GM18498 (cell line): ENCODE measurements at regions not wholly inside any gene's neighbourhood (a gene's known extent, or its start where the extent isn't known, plus 50 kb on each side); places are given as distances from the start of the nearest gene placed in this dataset.

Source experiments
- ATAC-seq: cut with Tn5 transposase; IDR thresholded peaks from one replicate; pipeline ENCODE4 v1.9.1; 2021; ENCODE audit warnings: mild to moderate bottlenecking, moderate library complexity; ENCODE audit not compliant: unreplicated experiment

GRCh38 chr1:13965770-13966398, 265.9 kb downstream of the PRDM2 start:
- no peak for ATAC-seq

DNA sequence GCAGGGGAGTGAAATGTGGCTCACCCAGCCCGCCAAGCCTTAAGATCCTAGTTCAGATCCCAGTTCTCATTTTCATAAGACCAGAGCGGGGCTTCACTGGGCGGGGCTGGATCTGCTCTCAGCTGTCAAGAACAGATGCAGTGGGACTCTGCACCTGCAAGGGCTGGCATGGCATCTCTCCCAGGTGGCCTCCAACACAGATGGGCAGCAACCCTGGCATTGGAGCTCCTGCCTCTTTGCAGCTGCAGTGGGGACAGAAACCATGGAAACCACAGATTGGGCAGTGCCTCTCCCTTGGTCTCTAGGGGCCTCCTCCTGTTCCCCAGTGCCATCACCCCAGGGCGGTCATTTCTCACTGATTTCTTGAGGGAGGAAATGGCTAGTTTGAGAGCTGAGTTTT, 267.7 kb downstream of the PRDM2 start:
- no peak for ATAC-seq

DNA sequence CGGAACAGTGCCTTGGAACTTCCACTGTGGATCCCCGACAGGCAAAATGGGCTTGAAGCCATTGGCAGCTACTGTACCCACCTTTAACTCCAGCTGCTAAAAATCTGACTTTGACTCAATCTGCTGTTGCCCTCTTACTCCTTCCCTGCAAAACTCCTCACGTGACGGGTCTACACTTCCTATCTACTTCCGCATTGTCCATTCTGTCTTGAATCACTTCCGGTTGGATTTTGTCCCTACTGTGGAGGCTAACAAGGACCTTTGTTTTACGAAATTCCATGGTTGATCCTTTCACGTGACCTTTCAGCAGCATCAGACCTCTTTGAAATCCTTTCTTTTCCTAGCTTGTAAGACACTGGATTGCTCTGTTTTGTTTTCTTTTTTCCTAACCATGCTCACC, 268.4 kb downstream of the PRDM2 start:
- ATAC-seq, result no peak

DNA sequence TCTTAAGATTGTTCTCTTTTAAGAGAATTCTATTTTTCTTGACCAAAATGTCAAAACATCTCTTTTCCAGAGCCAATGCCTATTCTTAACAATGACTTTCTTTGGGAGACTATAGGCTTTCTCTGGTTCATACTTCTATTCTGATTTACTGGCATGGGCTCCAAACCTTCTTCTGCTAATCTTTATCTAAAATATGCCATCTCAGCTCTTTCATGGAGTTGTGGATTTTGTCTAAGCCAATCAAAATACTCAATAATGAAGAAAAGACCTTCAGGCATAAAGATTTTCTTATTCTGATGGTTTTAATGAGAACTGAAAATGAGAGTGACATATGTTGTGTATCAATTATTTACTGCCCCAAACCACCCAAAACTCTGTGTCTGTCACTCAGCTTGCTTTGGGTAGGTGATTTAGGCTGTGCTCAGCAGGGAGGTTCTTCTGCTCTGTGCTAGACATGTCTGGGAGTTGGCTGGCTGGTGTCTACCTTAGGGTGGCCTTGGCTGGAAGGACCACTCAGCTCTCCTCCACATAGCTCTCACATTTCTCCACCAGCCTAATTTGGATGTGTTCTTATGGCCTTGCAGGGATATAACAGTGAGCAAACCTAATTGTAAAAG, 270.8 kb downstream of the PRDM2 start:
- ATAC-seq, result no peak

DNA sequence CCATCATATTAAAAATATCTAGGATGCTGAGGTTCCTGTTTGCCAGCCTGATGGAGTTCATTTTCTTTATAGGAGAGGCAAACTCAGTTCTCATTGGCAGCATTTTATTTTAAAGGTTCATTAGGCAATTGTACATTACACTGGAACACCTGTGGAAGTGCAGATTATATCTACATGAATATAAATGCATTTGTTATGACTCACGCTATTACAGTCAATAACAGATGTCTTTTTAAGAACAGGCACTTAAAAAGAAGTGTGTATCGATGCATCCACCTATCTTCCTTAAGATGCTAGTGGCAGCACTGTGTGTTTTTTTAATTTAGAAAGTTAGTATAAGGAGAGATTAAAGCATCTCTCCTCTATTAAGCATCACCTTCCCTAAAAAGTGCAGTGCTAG, 276.5 kb downstream of the PRDM2 start:
- ATAC-seq, result no peak

- no peak for ATAC-seq
Observed at GRCh38 chr1:13981142-13981541, 281.2 kb downstream of the PRDM2 start.

DNA sequence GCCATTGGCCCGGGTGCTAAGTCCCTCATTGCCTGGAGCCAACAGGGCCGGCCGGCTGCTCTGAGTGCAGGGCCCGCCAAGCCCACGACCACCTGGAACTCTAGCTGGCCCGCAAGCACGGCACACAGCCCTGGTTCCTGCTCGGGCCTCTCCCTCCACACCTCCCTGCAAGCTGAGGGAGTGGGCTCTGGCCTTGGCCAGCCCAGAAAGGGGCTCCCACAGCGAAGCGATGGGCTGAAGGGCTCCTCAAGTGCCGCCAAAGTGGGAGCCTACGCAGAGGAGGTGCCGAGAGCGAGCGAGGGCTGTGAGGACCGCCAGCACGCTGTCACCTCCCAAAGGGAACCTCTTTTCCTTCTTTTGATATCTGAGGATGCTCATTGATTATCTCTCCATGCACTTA, 283.4 kb downstream of the PRDM2 start:
- ATAC-seq, result no peak

DNA sequence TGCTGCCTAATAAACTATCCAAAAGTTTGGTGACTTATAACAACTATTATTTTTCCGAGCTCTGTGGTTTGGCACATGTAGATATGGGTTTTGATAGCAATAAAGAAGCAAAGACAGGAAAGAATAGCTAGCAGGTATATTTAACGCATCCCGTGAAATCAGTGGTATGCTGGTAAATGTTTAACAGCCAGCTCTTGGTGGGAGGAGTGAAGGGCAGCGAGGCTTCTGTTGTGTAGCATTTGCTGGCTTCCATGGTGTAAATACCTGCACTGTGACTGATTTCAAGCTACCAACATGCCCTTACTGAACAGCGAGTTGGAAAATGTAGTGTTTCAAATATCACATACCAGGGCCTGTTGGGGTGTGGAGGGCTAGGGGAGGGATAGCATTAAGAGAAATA, 291.0 kb downstream of the PRDM2 start:
- no peak for ATAC-seq

GRCh38 chr1:13992489-13993285, 292.7 kb downstream of the PRDM2 start:
- ATAC-seq, result no peak

- no peak for ATAC-seq
Observed at GRCh38 chr1:13994386-13994785, 294.4 kb downstream of the PRDM2 start.

DNA sequence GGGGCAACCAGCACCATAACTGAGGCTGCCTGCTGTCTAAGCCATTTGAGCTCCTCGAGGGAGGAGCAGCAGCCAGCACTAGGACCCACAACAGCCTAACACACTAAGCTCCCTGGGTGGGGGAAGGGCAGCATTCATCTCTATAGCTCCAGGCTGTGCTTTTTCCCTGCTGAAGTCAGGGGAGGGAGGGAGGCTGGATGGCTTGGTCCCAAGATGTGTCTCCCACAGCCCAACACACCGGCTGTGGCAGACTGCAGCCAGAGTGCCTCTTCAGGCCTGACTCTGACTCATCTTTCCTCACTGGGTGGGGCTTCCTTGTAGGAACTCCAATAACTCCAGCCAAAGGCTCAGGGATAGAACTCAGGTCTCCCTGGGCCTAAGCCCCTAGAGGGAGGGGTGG, 296.3 kb downstream of the PRDM2 start:
- ATAC-seq, result no peak

- peak; percentile 48 for ATAC-seq
Observed at GRCh38 chr1:14003552-14003951, 303.6 kb downstream of the PRDM2 start.

- ATAC-seq, result no peak
Observed at GRCh38 chr1:14009582-14009981, 309.6 kb downstream of the PRDM2 start.

GRCh38 chr1:14010476-14010875, 310.5 kb downstream of the PRDM2 start:
- ATAC-seq, result no peak

DNA sequence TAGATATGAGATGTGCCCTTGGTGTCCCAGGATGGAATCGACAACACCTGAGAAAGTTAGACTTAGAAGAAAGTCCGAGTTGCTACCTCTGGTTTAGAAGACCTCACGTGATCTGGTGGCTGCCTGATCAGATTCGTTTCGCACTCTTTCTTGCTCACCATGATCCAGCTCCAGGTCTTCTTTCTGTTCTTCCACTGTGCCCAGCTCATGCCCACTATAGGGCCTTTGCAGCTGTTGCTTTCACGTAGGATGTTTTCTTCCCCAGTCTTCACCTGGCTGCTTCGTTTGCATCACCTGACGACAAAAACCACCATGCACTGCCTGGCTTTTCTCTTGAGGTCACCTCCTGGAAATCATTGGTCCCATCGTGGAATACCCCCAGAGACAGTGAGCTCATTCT, 311.1 kb downstream of the PRDM2 start:
- no peak for ATAC-seq

DNA sequence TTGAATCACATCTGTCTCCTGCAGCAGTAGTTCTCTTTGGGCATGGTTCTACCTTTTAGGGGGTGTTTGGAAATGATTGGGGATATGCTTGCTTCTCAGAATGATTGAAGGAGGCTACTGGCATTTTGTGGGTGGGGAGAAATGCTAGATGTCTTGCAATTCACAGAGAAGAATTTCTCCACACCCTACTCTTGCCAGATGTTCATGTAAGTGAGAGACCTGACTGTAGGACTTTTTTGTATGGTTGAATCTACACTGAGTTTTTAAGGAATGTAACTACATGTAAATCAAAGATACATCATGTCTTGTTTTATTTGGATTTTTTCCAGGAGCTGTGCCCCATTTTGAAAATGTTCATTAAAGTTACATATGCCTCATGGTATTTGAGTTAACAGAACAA, 311.9 kb downstream of the PRDM2 start:
- no peak for ATAC-seq

DNA sequence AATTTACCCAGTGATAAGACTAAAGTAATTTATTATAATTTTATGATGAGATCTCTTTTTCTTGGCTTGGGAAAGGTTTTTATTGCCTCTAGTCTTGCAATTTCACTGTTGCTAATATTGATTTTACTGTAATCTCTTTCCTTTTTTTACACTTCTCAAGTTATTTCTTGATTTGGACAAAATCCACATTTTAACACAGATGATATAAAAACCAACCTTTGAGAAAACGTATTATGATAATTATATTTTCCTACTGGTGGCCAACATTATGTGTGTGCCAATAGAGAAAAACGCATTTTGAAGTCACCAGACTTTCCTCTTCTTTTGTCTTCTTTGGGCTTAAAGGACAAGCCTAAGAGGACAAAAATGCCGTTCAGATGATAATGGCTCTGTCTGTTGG, 314.9 kb downstream of the PRDM2 start:
- no peak for ATAC-seq

DNA sequence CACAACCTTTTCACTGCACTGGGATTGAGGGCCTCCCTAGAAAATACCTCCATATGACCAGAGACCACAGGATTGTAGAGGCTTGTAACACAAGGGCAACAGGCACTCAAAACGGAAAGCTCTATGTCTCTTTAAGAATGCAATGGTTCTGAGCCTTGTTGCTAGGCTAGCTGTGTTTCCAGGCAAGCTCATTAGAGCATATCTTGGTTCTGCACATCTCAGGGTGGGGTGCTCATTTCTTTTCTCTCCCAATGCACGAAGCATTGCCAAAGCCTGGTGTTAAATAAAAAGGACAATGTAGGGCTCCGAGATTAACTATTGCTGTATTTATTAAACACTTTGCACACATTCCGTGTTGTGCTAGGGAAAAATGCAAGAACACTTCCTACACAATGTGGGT, 315.9 kb downstream of the PRDM2 start:
- ATAC-seq, result no peak

- ATAC-seq, result no peak
Observed at GRCh38 chr1:14017531-14017961, 317.6 kb downstream of the PRDM2 start.

GRCh38 chr1:14019461-14019860, 319.5 kb downstream of the PRDM2 start:
- ATAC-seq, result no peak

GRCh38 chr1:14020006-14020405, 320.0 kb downstream of the PRDM2 start:
- ATAC-seq, result no peak

DNA sequence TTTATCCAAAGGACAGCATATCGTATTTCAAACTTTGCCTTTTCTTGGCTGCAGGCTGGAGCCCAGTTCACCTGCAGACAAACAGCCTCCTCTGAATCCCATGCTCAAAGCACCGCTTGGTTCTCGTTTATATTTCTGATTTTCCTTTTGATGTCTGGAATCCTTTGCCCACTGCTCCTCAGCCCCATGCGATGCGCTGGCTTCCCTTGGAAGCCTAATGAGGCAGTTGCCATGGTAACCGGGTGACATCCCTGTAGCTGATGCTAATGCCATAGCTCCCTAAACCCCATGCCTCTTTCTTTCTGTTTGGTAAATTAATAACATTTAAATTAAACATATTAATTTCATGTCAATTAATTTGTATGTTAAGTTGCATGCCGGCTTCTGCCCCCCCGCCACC, 327.1 kb downstream of the PRDM2 start:
- no peak for ATAC-seq
